ENCODE measurements at regions not wholly inside any gene's neighbourhood (a gene's known extent, or its start where the extent isn't known, plus 50 kb on each side); places are given as distances from the start of the nearest gene placed in this dataset.
"Not testable (repeated sequence)": the region's sequence is repeated elsewhere in the genome, so short reads cannot be mapped to it uniquely, and the experiment has no call there.

DNA sequence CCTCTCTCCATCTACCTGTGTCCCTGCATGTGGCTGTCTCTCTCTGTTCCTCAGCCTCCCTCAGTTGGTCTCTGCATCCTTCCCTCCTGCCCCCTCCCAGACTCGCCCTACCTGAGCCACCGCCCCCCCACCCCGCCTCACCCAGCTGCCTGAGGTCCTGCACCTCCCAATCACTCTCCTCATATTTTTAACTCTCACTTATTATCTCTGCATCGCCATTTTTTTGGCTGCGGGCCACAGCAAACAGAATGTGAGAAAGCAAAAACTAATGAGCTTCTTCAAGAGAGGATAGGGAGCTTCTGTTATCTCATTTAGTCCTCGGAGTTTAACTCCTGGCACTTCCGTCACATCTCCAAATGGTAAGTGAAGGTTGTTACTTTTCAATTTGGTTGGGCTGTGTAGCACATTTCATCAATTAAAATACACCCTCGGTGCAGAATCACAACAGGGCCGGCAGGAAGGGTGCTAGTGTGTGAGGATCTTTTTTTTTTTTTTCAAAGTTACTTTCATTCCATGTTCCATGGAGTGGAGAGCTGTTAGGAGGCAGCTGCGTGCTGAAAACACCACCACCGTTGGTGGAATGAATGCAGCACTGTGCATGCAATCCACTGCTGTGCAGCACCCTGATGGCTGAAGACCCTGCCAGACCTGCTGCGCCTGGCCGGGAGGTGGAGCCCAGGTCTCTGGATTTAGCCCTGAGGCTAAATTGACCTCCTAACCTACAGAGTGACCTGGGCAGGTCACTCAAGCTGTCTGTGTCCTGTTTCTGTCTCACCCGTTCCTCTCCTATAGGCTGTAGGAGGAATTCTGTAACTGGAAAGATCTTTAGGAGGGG, 157.2 kb upstream of the NFIA start:
- WGBS = 64% methylated on average over 14 of the region's 14 CpGs
- Histone ChIP-seq H3K36me3 (ENCODE audit: insufficient read depth) (no peaks in the 10 kb centered on the region), H3K4me1 (ENCODE audit: insufficient read depth) (no peaks in the 10 kb centered on the region), H3K27ac (ENCODE audit: low read depth) (no peak overlapping the region), H3K4me3 (ENCODE audit: low read depth, low read length) (no peak overlapping the region)
- DNase-seq (ENCODE audit: extremely low spot score) = no peak

DNA sequence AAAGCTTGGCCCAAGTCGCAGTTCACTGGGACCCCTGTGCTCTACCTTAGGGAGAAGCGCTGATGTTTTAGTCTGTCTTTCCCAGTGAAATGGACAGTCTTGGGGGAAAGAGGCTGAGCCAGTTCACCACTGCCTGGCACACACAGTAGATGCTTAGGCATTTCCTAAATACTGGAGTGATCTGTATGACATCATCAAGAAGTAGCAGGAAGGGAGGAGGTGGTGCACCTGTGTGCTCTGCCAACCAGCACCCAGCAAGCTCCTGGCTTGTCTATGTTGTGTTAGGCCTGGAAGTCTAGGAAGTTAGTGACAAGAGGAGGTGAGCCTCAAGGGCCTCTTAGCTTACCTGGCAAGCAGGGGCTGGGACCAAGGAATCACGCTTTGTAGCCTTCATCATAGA, 158.2 kb upstream of the NFIA start:
- 96% methylated on average over 3 of the region's 3 CpGs for WGBS
- Histone ChIP-seq H3K36me3 (ENCODE audit: insufficient read depth) (no peaks in the 10 kb centered on the region), H3K4me3 (ENCODE audit: low read depth, low read length) (no peak overlapping the region)

DNA sequence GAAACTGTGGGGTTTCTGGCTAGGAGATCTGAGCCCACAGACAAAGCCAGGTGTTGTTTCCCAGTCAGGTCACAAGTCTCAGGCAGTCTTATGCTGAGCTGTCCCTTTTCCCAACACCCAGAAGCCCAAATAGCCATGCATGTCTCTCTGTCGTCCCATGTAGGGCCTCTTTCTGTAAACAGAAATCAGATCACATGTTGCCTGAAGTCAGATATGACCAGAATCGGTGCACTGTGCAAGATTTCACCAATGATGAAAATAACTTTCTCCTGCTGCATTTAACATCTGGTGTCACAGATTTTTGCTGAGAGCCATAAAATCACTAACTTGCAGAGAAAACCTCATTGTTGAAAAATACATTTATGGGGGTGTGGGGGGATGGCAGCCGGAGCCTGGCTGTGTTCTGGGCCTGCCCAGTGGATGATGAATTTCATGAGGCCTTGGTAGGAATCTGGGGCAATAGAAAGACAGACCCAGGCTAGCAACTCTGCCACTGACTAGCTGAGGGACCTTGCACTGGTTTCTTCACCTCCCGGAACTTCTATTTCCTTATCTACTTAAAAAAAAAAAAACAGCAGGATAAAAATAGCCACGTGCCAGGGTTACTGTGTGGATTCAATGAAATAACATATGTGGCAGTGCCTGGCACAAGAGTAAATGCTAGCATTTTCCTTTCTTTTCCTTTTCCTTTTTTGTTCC, 158.8 kb upstream of the NFIA start:
- H3K36me3 ChIP-seq (ENCODE audit: insufficient read depth) = no peaks in the 10 kb centered on the region
- DNase-seq (ENCODE audit: extremely low spot score) = no peak
- no peak overlapping the region for H3K27ac ChIP-seq (ENCODE audit: low read depth)
- 30% methylated on average over 5 of the region's 5 CpGs for WGBS
- H3K4me3 ChIP-seq (ENCODE audit: low read depth, low read length) = no peak overlapping the region
- H3K4me1 ChIP-seq (ENCODE audit: insufficient read depth) = no peaks in the 10 kb centered on the region

More for the DNA sequence above, 158.2 kb upstream of the NFIA start:
- DNase-seq (ENCODE audit: extremely low spot score) = no peak
- Histone ChIP-seq H3K27ac (ENCODE audit: low read depth) (no peak overlapping the region), H3K4me1 (ENCODE audit: insufficient read depth) (no peaks in the 10 kb centered on the region)

DNA sequence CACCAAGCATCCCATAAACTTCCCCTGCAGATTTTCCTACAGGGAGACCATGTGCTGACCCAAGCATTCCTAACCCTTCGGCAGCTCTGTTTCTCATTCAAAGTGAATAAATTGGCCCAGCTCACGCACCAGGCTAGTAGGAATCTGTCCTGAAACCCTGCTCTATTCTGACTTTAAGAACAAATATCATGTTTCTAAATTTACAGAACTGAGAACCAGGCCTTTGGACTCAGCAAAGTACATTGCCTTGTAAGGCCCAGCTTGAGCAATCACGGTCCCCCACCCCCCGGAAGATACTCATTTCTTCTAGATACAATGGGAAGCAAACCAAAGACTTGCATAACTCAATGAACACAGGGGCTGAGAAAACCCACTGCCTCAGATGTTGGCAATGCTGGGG, 160.1 kb upstream of the NFIA start:
- no peak for DNase-seq (ENCODE audit: extremely low spot score)
- Histone ChIP-seq H3K4me1 (ENCODE audit: insufficient read depth) (no peaks in the 10 kb centered on the region), H3K36me3 (ENCODE audit: insufficient read depth) (no peaks in the 10 kb centered on the region), H3K4me3 (ENCODE audit: low read depth, low read length) (no peak overlapping the region), H3K27ac (ENCODE audit: low read depth) (no peak overlapping the region)
- WGBS = 77% methylated on average over 4 of the region's 4 CpGs

DNA sequence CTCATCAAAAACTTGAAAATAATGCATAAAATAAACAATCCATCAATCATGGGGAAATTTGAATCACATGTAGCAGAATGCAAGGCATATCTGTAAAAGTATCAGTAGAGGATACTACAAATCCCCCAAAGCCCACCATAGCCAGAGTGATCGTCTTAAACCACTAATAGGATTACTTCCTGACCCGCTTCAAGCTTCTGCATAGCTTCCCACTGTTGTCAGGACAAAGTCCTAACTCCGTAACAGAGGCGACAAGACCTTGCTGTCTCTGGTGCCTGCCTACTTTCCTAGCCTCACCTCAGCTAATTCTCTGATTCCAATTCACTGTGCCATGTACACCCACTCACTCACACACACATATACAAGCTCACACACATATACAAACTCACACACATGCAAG, 161.2 kb upstream of the NFIA start:
- H3K27ac ChIP-seq (ENCODE audit: low read depth) = no peak overlapping the region
- no peak for DNase-seq (ENCODE audit: extremely low spot score)
- WGBS = 92% methylated on average over 4 of the region's 4 CpGs
- no peaks in the 10 kb centered on the region for H3K4me1 ChIP-seq (ENCODE audit: insufficient read depth)
- no peak overlapping the region for H3K4me3 ChIP-seq (ENCODE audit: low read depth, low read length)
- no peaks in the 10 kb centered on the region for H3K36me3 ChIP-seq (ENCODE audit: insufficient read depth)

DNA sequence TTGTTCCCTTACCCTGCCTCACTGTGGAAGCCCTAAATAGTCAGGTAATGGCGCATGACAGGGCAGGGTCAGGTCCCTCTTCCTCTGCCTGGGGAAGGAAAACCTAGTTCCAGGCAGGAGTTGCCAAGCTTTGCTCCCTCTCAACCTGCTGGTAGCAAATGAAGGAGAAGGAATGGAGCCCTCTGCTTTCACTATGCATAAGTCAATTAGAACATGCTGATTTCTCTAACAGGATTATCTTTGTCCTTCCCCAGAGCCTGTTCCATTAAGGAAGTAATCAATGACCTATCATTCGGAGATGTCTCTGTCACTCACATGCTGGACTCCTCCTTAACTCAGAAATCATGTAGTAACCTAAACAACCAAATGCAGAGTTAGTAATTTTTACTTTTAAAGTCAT, 161.8 kb upstream of the NFIA start:
- no peaks in the 10 kb centered on the region for H3K4me1 ChIP-seq (ENCODE audit: insufficient read depth)
- WGBS = 91% methylated on average over 2 of the region's 2 CpGs
- DNase-seq (ENCODE audit: extremely low spot score) = no peak
- H3K36me3 ChIP-seq (ENCODE audit: insufficient read depth) = no peaks in the 10 kb centered on the region
- no peak overlapping the region for H3K27ac ChIP-seq (ENCODE audit: low read depth)
- H3K4me3 ChIP-seq (ENCODE audit: low read depth, low read length) = no peak overlapping the region

DNA sequence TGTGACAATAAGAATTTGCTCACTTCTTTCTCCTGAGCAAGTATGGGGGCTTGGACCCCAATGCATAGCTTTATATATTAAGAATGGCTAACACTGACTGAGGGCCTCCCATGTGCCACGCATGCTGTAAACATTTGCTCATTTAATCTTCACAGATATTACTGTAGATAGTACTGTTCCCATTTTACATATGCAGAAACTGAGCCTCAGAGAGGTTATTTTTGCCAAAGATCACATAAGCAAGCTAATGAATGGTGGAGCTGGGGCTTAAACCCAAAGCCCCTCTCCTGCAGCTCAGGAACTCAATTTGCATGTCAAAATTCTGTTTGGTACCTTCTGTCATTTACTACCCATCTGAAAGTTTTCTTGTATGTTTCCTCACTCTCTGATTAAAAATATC, 163.5 kb upstream of the NFIA start:
- WGBS = 90% methylated on average over 1 of the region's 1 CpG
- no peak overlapping the region for H3K27ac ChIP-seq (ENCODE audit: low read depth)
- no peak overlapping the region for H3K4me3 ChIP-seq (ENCODE audit: low read depth, low read length)
- no peaks in the 10 kb centered on the region for H3K36me3 ChIP-seq (ENCODE audit: insufficient read depth)
- no peaks in the 10 kb centered on the region for H3K4me1 ChIP-seq (ENCODE audit: insufficient read depth)
- DNase-seq (ENCODE audit: extremely low spot score) = no peak

DNA sequence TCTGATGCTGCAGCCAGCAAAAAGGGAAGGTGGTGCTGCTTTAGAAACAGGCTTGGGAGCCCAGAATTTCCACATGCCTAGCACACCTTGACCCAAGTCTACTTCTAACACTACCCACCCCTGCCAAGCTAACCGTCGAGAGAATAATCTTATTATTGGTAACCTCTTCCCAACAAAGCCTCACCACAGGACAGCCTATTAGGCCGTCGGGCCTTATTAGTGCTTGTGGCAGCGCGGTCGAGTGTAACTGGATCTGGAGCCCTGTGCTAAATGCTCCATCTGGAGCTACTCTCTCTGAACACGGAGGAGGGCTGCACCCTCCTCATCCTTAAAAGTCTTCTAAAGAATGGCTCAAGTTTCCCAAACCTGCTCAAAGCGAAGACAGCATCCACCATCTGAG, 165.5 kb upstream of the NFIA start:
- Histone ChIP-seq H3K36me3 (ENCODE audit: insufficient read depth) (no peaks in the 10 kb centered on the region), H3K4me3 (ENCODE audit: low read depth, low read length) (no peak overlapping the region), H3K27ac (ENCODE audit: low read depth) (no peak overlapping the region), H3K4me1 (ENCODE audit: insufficient read depth) (no peaks in the 10 kb centered on the region)
- WGBS = 92% methylated on average over 9 of the region's 9 CpGs
- DNase-seq (ENCODE audit: extremely low spot score) = no peak

DNA sequence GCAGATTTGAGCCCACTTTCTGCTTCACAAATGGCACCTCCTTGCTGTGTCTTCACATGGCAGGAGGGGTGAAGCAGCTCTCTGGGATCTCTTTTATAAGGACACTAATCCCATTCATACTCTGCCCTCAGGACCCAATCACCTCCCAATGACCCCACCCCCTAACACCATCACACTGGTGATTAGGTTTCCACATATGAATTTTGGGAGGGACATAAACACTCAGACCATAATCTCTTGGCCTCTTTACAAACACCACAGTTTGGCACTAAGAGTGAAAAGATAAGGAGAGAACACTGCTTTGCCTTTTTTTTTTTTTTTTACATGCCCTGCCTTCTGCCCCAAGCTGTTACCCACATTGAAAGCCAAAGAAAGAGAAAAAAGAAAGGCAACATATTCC, 166.2 kb upstream of the NFIA start:
- no peak overlapping the region for H3K27ac ChIP-seq (ENCODE audit: low read depth)
- no peaks in the 10 kb centered on the region for H3K36me3 ChIP-seq (ENCODE audit: insufficient read depth)
- no peaks in the 10 kb centered on the region for H3K4me1 ChIP-seq (ENCODE audit: insufficient read depth)
- no peak overlapping the region for H3K4me3 ChIP-seq (ENCODE audit: low read depth, low read length)
- no peak for DNase-seq (ENCODE audit: extremely low spot score)

DNA sequence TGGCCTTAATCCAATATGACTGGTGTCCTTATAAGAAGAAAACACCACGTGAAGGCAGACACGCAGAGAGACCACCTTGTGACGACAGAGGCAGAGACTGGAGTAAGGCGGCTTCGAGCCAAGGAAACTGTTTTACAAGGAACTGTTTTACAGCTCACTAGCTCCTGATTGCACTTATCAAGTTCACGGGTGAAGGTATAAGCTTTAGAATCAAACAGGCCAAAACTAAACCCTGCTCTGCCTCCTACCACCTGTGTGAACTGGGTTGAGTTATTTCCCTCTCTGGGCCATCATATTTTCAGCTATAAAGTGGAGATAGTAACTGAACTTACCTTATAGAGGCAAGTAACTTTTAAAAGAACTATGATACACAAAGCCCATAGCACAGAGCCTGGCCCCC, 166.9 kb upstream of the NFIA start:
- DNase-seq (ENCODE audit: extremely low spot score) = no peak
- Histone ChIP-seq H3K27ac (ENCODE audit: low read depth) (no peak overlapping the region), H3K4me1 (ENCODE audit: insufficient read depth) (no peaks in the 10 kb centered on the region), H3K36me3 (ENCODE audit: insufficient read depth) (no peaks in the 10 kb centered on the region), H3K4me3 (ENCODE audit: low read depth, low read length) (no peak overlapping the region)
- WGBS = 89% methylated on average over 6 of the region's 6 CpGs

DNA sequence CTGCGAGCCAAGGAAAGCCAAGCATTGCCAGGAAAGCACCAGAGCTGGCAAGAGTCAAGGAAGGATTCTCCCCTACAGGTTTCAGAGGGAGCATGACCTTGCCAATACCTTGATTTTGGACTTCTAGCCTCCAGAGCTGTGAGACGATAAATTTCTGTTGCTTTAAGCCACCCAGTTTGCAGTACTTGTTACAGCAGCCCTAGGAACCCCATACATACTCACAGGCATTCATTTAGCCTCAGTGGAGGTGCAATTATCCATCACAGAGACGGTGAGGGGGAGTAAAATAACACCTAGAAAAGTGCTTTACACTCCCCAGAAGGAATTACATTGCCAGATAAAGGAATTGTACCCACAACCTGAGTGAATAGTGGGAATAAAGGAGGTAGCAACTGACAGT, 167.4 kb upstream of the NFIA start:
- Histone ChIP-seq H3K36me3 (ENCODE audit: insufficient read depth) (no peaks in the 10 kb centered on the region), H3K4me3 (ENCODE audit: low read depth, low read length) (no peak overlapping the region), H3K27ac (ENCODE audit: low read depth) (no peak overlapping the region), H3K4me1 (ENCODE audit: insufficient read depth) (no peaks in the 10 kb centered on the region)
- WGBS = 69% methylated on average over 3 of the region's 3 CpGs
- DNase-seq (ENCODE audit: extremely low spot score) = no peak

DNA sequence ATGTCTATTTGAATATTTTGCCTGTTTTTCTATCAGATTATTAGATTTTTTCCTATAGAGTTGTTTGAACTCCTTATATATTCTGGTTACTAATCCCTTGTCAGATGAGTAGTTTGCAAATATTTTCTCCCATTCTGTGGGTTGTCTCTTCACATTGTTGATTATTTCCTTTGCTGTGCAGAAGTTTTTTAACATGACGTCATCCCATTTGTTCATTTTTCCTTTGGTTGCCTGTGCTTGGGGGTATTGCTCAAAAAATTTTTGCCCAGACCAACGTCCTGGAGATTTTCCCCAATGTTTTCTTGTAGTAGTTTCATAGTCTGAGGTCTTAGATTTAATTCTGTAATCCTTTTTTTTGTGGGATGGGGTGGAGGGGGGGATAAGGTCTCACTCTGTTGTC, 168.7 kb upstream of the NFIA start:
- not testable (repeated sequence) for H3K27ac ChIP-seq (ENCODE audit: low read depth); DNase-seq (ENCODE audit: extremely low spot score); H3K36me3 ChIP-seq (ENCODE audit: insufficient read depth); H3K4me1 ChIP-seq (ENCODE audit: insufficient read depth); H3K4me3 ChIP-seq (ENCODE audit: low read depth, low read length)
- WGBS = 63% methylated on average over 2 of the region's 2 CpGs

DNA sequence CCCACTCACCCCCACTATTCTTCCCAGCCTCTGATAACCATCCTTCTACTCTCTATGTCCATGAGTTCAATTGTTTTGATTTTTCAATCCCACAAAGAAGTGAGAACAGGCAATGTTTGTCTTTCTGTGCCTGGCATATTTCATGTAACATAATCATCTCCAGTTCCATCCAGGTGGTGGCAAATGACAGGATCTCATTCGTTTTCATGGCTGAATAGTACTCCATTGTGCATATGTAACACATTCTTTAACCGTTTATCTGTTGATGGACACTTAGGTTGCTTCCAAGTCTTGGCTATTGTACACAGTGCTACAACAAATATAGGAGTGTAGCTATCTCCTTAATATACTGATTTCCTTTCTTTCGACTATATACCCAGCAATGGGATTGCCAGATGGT, 169.3 kb upstream of the NFIA start:
- 86% methylated on average over 3 of the region's 3 CpGs for WGBS
- no peak overlapping the region for H3K4me3 ChIP-seq (ENCODE audit: low read depth, low read length)
- no peak overlapping the region for H3K27ac ChIP-seq (ENCODE audit: low read depth)
- no peaks in the 10 kb centered on the region for H3K4me1 ChIP-seq (ENCODE audit: insufficient read depth)
- no peak for DNase-seq (ENCODE audit: extremely low spot score)
- H3K36me3 ChIP-seq (ENCODE audit: insufficient read depth) = no peaks in the 10 kb centered on the region

DNA sequence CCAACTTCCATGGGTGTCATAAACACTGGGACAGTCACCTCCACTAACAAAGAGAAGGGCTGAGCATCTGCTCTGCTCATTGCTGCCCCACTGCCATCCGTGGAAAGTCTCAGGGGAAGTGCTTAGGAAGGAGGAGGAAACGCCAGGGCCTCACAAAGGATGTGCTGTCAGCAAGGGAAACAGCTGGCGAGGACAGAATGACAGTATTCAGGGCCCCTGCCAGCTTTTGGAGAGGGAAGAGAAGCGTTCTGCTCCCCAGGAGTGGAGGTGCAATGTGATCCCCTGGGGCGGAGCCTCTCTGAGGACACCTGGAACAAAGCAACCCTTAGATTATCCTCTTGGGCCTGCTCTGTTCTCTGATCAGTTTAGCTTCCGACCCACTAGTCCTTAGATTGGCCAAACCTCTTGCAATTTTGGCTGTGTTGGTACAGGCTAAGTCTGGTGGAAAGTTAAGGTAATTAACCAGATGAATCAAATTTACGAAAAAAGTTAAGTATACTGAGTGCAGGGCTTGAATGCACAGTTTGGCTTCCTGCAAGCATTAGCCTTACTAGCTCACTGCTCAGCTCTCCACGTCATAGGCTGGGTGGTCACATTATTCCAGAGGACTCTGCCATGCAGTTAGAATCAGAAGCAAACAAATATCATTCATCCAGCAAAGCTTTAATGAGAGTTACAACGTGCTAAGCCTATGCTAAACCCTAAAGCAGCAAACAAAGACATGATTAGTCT, 170.2 kb upstream of the NFIA start:
- Histone ChIP-seq H3K4me1 (ENCODE audit: insufficient read depth) (no peaks in the 10 kb centered on the region), H3K36me3 (ENCODE audit: insufficient read depth) (no peaks in the 10 kb centered on the region), H3K27ac (ENCODE audit: low read depth) (no peak overlapping the region), H3K4me3 (ENCODE audit: low read depth, low read length) (no peak overlapping the region)
- WGBS = 68% methylated on average over 9 of the region's 9 CpGs
- DNase-seq (ENCODE audit: extremely low spot score) = no peak
